CD4-positive, alpha-beta T cell treated with Interleukin-12 subunit alpha and Interleukin-12 subunit beta, for 1 hour (primary cell): ENCODE measurements at regions not wholly inside any gene's neighbourhood (a gene's known extent, or its start where the extent isn't known, plus 50 kb on each side); places are given as distances from the start of the nearest gene placed in this dataset.
"Not testable (repeated sequence)": the region's sequence is repeated elsewhere in the genome, so short reads cannot be mapped to it uniquely, and the experiment has no call there.

Source experiments
- DNase-seq: peaks from one replicate; pipeline ENCODE4 v3.0.0-alpha.2; 2020

DNA sequence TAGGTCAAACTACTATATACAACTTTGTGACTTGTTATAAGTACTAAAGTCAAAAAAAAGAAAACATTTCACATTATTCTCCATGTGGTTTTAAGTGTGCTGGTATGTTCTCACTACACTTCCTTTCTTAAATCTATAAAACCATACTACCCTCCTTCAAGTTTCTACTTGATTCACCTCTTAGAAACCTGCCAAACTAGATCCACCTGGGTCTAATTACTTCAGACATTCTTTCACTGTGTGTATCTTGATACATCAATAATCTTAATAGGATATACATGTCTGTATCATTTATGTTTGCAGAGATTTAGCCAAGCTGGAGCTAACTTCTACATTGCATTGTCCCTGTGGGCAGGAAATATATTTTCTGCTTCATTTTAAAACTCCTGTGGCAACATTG, 1012.6 kb downstream of the EFNA5 start:
- no peak for DNase-seq

DNA sequence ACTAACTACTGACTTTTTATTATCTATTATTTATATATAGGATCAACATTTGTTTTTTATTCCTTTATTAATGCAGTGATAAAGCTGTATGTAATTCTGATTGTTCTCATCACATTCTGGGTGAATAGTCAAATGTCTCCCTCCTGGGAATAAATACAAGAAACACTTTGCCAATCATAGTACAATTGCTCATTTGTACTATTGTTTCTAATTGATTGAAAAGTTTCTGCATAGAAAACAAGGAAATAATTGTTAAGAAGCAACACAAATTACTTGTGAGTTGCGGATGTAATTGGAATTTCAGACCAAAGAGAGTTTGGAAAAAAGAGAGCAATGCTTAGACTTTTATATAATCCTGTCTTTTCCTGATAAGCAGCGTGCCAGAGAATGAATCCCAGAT, 1013.9 kb downstream of the EFNA5 start:
- DNase-seq, result no peak

DNA sequence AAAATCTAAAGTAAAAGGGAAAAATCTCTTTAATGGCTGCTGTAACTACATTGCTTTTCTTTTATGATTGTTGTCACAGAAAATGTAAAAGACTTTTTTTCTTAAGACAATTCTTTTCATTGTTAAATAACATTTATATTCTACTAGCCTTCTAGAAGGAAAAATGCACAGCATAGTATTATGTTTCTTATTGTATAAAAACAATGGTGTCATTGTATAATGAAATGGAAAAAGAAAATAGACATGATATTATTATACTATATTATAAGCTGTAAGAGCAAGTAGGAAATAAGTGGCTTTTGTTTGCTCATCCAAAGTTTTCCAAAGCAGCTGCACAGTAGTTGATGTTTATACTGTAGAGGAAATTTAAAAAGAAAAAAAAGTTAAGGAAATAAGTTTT, 1021.7 kb downstream of the EFNA5 start:
- DNase-seq, result no peak

DNA sequence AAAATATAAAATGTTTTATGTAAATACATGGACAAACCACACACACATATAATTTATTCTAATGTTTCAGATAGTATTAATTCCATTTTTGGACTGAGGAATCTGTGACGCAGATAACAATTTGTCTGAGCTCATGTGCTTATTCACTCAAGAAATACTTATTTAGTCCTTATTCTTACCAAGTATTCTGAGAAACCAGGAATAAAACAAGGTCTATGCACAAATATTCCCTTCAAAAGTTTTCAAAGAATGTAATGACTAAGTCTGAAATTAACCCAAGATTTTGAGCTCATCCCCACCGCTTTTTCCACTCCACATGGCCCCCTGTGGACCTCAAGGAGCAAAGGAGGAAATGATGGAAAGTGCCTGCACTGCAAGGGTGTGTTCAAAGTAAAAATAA, 1022.3 kb downstream of the EFNA5 start:
- no peak for DNase-seq

DNA sequence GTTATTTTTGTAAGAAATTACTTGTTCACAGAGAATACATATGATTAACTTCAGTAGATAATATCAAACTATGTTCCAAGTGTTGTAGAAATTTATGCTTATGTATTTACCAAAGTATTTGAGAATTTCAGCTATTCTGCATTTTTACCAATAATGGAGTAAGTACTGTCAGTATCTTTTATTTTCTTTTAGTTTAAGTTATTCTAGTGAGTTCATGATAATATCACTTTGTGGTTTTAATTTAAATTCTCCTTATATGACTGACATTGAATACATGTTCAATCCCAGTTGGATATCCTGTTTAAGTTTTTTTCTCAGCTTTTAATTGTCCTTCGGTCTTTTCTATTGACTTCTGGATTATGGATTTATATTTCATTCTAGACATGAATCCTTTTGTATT, 1024.6 kb downstream of the EFNA5 start:
- no peak for DNase-seq

DNA sequence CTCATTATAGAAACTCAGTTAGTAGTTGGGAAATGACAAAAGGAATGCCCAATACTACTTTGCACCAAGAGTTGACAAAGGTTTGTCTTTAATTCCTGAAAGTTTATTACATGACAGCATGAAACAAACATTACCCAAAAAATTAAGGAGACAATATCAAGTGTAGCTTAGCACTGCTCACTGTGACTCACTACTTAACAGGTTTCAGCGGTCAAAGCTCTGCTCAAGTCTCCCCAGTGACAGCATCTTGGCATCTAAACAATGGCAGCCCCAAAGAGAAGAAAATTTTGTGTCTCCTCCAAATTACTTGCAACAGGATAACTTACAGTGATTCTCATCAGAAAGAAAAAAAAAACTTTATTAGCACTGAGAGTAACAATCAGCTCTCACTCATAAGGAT, 1030.2 kb downstream of the EFNA5 start:
- no peak for DNase-seq

DNA sequence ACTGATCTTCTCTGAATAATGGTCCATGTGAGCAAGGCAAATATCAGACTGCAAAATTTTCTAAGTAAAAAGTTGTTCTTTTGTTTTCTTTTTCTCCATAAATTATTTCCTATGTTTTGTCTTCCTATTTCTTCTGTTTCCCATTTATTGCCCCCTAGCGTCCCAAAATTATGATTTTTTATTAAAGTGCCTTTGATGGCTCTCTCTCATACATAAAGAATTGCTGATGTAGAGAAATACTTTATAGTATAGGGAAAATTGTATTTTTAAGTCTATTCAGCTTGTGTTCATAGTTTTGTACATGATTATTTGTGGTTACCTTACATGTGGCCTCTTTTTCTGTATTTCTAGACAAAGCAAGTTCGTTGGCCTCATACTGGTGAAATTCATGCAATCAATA, 1031.2 kb downstream of the EFNA5 start:
- DNase-seq, result no peak

DNA sequence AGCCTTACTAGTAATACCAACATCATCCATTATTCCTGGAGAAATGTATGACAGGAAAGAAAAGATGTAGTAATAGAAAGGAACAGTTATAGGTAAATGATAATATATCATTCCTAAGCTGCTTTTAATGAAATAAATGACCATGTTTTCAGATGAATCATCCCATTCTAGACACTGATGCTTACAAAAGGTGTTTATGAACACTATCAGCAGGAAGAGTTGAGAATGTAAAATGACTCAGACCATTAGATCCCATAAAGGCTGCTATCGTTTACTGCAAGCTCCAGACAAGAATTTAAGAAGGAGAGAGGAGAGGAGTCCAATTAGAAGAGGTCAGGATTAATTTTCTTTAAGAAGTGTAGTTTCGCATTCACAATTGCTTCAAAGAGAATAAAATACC, 1033.5 kb downstream of the EFNA5 start:
- no peak for DNase-seq

DNA sequence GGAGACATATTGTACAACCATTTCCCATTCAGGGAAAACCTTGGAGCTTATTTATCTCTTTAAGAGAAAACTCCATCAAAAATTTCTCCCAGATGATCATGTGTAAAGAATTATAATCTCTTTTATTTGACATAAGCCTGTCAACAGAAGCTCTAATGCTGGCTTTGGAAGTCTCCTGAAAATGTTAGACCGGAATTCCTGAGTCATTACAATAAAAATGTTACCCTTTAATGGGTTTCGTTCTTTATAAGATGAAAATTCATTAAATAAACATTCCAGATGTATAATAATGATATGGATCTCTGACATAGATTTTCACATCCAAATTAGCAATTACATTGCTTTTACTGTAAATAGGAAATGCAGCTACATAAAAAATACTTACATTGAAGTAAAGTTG, 1036.4 kb downstream of the EFNA5 start:
- DNase-seq, result no peak

DNA sequence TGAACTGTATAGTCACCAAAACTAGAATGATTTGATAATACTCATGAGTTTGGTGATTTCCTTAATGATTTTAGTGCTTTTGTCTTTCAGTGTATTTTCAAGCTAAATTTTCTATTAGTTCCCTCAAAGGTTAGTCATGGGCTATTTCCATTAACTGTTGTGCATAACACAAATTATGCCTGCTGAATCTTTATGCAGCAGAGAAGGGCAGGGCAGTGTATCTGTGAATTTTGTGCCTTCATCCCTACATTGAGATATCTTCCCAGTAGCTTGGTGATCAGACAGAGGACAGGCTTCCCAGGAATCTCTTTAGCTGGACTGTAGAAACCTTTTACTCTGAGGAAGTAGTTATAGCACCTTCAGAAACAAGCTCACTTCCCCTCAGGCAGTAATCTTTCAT, 1036.9 kb downstream of the EFNA5 start:
- no peak for DNase-seq

DNA sequence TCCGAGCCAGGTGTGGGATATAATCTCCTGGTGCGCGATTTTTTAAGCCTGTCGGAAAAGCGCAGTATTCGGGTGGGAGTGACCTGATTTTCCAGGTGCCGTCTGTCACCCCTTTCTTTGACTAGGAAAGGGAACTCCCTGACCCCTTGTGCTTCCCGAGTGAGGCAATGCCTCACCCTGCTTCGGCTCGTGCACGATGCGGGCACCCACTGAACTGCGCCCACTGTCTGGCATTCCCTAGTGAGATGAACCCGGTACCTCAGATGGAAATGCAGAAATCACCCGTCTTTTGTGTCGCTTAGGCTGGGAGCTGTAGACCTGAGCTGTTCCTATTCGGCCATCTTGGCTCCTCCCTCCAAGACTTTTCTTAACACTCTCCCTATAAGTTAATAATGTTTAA, 1042.3 kb downstream of the EFNA5 start:
- not testable (repeated sequence) for DNase-seq

DNA sequence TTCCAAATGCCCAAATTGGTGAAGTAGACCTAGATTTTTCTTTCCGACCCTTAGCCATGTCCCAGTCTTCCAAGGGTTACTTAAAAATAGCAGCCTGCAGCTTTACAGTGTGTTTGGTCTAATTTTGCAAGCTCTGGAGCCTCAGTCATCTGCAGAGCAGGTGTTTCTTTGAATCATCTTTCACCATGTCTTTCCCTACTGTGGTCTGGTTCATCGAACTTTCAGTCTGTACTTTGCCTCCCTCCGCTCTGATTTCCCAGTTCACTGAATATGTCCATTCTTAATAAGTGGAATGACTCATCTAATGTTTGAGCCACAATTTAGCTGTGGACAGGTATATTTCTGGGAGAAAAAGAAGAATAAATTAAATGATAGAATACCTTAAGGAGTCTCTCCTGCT, 1060.7 kb downstream of the EFNA5 start:
- DNase-seq, result no peak

DNA sequence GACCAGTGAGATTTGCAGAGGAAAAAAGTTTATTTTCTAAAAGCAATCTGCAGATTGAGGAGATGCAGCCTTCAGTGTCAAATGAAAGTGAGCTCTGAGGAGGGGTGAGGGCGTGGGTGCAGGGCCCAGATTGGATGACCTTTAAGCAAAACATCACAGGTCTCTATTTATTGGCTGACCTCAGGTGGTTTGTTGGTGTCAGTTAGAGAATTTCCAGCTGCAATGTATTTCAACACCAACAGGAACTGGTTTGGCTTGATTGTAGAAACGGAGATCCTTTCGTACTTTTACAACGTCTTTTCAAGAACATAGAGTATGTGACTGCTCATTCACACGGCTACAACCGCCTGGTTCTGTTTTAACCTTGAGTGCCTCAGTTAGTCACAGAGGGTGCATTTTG, 1069.1 kb downstream of the EFNA5 start:
- no peak for DNase-seq

DNA sequence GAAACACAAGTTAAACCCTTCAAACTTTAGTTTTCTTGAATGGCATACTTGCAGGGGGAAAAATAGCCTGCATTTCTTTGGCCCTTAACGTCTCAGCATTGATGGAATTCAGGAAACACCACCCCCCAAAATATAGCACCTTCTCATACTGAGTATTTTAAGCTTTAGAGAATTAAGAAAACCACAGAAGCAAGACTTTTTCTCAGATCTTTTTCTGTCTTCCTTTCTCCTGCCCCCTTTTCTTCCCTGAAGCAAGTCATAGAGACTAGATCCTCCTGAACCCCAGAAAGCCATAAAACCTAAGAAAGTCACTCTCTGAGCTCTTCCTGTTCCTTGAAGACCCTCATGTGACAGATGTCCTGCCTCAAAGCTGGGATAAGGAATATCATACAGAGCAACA, 1069.9 kb downstream of the EFNA5 start:
- DNase-seq, result no peak

DNA sequence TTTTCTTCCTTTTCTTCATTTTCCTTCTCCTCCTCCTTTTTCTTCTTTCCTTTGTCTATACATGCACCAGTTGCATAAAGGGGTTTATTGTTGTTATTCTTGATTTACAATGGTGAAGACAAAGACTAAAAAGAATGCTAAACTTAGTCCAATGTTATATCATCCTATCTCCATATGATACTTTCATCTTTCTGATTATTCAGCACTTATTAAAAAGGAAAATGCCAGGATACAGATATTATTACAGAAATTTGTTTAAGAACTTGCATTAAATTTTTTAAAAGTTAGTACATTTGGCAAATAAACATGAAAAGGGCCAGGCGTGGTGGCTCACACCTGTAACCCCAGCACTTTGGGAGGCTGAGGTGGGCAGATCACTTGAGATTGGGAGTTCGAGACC, 1074.9 kb downstream of the EFNA5 start:
- DNase-seq, result no peak

DNA sequence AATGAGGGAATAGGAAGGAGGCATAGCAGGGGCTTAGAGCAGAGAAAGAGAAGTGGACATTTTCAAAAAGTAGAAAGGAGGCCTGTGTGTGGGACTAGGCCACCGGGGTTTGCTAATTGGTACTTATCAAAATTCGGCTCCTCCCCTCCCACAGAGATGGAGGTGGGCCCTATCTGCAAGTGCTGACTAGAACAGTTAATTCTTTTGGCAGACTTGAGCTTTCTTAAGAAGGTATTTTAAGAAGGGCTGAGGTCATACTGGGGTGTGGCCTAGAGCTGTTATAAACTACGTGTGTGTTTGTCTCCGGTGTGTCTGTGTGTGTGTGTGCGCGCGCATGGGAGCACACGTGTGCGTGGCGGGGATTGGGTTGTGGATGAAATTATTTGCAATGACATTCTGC, 1086.5 kb downstream of the EFNA5 start:
- DNase-seq, result no peak

DNA sequence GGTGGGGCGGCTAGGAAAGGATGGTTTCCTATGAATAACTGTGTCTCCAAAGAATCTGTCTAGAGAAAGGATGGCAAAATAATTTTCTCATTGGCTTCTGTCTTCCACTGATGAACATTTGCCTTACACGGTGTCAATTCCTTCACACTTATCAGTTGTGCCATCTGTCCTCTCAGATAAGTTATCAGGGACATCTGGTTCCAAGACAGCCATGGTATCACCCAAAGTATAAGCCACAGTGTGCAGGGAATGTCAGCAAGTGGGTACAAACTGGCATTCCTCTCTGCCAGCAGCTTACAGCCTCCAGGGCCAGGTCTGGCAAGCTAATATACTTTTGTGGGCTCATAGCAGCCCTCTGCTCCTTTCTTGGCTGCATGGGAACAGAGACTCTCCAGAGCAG, 1092.0 kb downstream of the EFNA5 start:
- DNase-seq, result no peak

DNA sequence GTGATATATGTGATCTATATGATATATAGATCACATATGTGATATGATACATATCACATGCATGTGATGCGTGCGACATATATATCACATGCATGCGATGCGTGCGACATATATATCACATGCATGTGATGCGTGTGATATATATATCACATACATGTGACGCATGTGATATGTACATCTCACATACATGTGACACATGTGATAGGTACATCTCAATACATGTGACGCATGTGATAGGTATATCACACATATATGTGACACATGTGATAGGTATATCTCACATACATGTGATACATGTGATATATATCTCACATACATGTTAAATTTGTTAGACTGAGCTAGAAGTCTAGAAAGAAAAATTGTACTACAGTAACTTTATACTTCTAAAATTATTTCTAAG, 1095.9 kb downstream of the EFNA5 start:
- DNase-seq, result no peak

DNA sequence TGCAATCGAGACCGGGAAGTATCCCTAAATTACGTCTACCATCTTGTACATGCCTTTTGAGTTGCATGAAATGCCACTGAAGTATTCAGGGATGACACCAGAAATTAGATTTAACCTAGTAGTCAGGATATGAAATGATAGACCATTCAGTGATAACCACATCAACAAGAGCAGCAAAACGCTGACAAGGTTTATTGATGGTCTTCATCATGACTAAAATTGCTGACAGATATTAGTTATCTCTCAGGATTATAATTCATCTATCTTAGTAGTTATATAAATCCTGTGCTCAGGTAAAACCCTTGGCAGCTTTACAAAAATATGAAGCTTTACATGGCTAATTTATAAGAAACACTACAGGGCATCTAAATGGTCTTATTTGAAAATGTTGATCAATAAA, 1104.7 kb downstream of the EFNA5 start:
- DNase-seq, result no peak

DNA sequence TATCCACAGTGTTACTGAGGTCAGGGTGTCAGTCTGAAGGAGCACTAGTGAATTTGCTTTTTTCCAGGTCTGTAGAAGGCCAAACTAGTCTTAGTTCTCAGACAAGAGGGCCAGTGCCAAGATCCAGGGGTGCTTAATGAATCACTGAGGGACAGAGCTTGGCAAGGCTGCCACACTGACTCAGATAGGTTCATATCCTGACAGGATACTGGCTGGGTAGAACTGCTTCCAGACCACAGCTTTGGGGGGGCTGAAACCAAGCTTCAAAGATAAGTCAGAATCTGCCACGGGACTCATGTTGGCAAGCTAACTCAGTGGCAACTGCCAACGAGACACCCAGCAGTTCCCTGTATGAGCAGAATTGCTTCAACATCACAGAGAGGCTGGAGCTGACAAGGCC, 1125.4 kb downstream of the EFNA5 start:
- no peak for DNase-seq

DNA sequence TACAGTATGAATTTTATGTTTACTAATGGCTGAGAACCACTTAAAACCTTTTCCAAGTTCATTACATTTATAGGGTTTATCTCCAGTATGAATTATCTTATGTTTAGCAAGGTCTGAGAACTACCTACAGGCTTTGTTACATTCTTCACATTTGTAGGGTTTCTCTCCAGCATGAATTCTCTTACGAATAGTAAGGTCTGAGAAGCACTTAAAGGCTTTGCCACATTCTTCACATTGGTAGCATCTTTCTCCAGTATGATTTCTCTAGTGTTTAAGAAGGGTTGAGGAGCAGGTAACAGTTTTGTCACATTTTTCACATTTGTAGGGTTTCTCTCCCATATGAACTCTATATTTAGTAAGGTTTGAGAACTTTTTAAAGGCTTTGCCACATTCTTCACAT, 1127.4 kb downstream of the EFNA5 start:
- DNase-seq, result no peak

DNA sequence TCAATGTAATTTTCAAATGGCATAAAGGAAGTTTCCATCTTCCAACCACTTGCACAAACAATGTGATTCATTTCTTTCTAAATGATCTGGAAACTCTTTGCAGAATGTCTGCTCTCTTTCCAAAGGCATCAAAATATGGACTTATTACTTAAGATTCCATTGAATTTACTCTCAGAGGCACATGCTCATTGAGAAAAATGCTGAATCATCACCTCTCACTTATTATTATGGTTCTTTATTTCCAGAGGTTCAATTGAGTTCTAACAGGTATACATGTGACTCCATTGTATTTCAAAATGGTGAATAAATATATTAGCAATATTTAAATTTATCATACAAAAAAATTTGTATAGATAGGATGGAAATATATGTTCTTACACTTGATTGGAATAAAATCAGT, 1140.6 kb downstream of the EFNA5 start:
- no peak for DNase-seq

DNA sequence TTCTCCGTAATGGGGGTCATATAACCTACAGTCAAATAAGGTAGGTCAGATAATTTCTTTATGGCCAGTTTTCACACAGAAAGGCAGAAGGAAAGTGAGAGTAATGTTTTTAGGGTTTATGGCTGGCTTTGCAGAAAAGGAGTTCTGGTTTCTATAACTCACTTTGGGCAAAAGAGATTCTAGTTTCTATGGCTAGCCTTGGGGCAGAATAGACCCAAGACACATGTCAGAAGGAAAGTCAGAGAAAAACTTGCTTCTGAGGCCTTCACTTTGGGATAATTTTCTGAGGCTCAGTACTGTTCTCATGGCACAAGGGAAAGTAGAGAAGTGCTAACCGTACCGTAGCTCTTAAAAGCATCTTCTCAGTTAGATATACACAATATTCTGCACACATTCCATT, 1145.3 kb downstream of the EFNA5 start:
- no peak for DNase-seq

DNA sequence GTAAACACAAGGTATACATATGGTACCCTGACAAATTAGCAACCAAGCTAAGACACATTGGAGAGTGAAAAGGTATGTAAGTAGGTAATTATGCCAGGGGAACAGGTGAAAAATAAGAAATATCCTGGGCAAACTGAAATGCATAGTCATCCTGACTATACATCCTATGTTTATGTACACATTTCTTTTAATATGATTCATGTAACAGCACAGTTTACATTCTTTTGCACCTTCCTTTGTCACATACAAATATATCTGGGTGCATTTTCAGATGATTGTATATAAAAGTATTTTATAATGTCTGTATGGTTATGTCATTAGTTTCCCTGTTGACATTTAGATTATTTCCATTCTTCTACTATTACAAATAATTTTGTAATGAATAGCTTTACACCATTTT, 1146.9 kb downstream of the EFNA5 start:
- DNase-seq, result no peak

DNA sequence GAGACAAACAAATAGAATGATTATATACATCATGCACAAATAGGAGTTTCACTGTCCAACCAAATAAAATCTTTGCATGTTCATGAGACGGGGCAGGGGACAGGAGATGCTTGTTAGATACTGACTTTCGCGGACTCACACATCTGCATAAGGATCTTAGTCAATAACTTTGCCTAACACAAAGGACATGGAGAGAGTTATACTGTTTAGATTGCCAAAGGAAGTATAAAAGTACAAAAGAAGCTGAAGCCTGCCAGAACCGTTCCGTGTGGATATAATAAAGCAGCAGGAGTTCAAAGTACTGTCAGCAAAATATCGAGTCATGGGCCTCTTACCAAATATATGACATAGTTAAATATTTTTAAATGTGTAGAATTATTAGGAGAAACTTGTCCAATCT, 1148.4 kb downstream of the EFNA5 start:
- no peak for DNase-seq

DNA sequence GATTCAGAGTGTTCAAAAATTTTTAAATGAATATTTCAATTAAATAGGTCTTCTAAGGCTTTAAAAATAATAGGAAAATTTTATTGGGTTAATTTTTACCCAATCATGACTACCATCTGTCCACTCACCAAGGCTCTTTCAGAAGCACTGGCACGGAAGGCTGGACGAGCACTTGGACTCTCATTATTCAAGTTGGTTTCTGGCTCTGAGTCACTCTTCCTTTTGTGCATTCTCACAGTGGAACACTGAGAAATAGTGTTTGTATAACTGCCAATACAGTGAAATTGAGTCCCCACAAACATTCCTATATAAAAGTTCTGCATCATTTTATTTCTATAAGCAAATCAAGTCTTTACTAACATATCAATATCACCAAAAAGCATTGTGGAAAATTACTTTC, 1149.0 kb downstream of the EFNA5 start:
- DNase-seq, result no peak

DNA sequence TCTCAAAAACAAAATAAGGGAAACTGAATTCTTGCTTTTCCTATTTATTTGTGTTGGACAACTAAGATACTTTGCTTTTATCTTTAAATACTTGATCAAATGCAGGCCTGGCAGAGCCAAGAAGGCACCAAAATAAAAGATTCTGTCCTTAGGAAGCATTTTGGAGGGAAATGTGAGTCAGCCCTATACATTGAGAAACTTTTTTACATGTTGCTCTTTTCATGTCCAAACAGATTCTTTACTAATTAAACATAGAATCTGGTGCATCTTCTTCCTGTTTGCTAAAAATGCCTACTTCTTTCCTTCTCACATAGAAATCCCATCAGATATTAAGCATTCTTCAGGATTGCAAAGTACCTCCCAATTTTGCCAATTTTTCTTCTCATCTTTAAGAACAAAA, 1160.4 kb downstream of the EFNA5 start:
- no peak for DNase-seq
